Keratinocyte (primary cell): ENCODE measurements at regions not wholly inside any gene's neighbourhood (a gene's known extent, or its start where the extent isn't known, plus 50 kb on each side); places are given as distances from the start of the nearest gene placed in this dataset.

Experiments
- DNase-seq: peaks from one replicate; pipeline ENCODE4 v3.0.0-alpha.2; 2011; ENCODE audit warnings: low read depth, missing footprints, low spot score
- FAIRE-seq: peaks from 2 replicates; lab custom pipeline; 2011; peaks lifted over from hg19 to GRCh38; lab: Jason Lieb, UNC
- H2AFZ ChIP-seq: 2 replicates; pipeline ENCODE4 v1.6.0; 2012; ENCODE audit warnings: low read length, control low read depth, inconsistent platforms; ENCODE audit not compliant: control insufficient read depth
- H3K27ac ChIP-seq: 2 replicates; pipeline ENCODE4 v1.5.1; 2011; ENCODE audit warnings: low read length; ENCODE audit not compliant: control insufficient read depth, insufficient read depth
- H3K27me3 ChIP-seq: 3 replicates; pipeline ENCODE4 v1.6.0; 2011; ENCODE audit warnings: low read length; ENCODE audit not compliant: control insufficient read depth, insufficient read depth; ENCODE audit errors: extremely low read depth
- H3K36me3 ChIP-seq, 2 experiments: 2 replicates in 1 of 2; 3 replicates in 1 of 2; pipeline ENCODE4 v1.5.1; 2011; ENCODE audit warnings: low read length in 2 of 2, mild to moderate bottlenecking in 1 of 2; ENCODE audit not compliant: control insufficient read depth in 2 of 2, insufficient read depth in 2 of 2; ENCODE audit errors: extremely low read depth in 1 of 2
- H3K4me1 ChIP-seq: 3 replicates; pipeline ENCODE4 v1.5.1; 2011; ENCODE audit warnings: low read length; ENCODE audit not compliant: control insufficient read depth, insufficient read depth; ENCODE audit errors: extremely low read depth
- H3K4me2 ChIP-seq: 3 replicates; pipeline ENCODE4 v1.6.0; 2011; ENCODE audit warnings: low read depth, low read length; ENCODE audit not compliant: control insufficient read depth, insufficient read depth; ENCODE audit errors: extremely low read depth
- H3K4me3 ChIP-seq, 3 experiments: fragments of 200-600 bp in 1 of 3; sonication (generic) in 1 of 3; 2 replicates in 2 of 3; 3 replicates in 1 of 3; pipeline ENCODE4 v1.5.1; 2011 to 2016; ENCODE audit warnings: low read length in 3 of 3, mild to moderate bottlenecking in 3 of 3, control low read depth in 2 of 3, inconsistent platforms in 1 of 3, low read depth in 1 of 3, mixed read lengths in 1 of 3, mixed run types in 1 of 3, moderate library complexity in 1 of 3; ENCODE audit not compliant: control insufficient read depth in 2 of 3, insufficient read depth in 2 of 3; ENCODE audit errors: extremely low read depth in 1 of 3
- H3K79me2 ChIP-seq: 2 replicates; pipeline ENCODE4 v1.6.0; 2012; ENCODE audit warnings: low read length; ENCODE audit not compliant: control insufficient read depth, insufficient read depth
- H3K9ac ChIP-seq: 3 replicates; pipeline ENCODE4 v1.6.0; 2011; ENCODE audit warnings: low read length; ENCODE audit not compliant: control insufficient read depth, insufficient read depth; ENCODE audit errors: extremely low read depth
- H3K9me1 ChIP-seq: 3 replicates; pipeline ENCODE4 v1.6.0; 2011; ENCODE audit warnings: low read length; ENCODE audit not compliant: control insufficient read depth, insufficient read depth; ENCODE audit errors: extremely low read depth
- H3K9me3 ChIP-seq: 2 replicates; pipeline ENCODE4 v1.5.1; 2012; ENCODE audit warnings: low read depth, low read length; ENCODE audit not compliant: control insufficient read depth
- H4K20me1 ChIP-seq: 3 replicates; pipeline ENCODE4 v1.6.0; 2011; ENCODE audit warnings: low read length; ENCODE audit not compliant: control insufficient read depth, insufficient read depth; ENCODE audit errors: extremely low read depth
- EZH2 ChIP-seq: IDR thresholded peaks from one replicate; pipeline ENCODE4 v1.6.1; 2012; ENCODE audit warnings: inconsistent platforms, mild to moderate bottlenecking, low read length, moderate library complexity
- dilution Hi-C: fragments of 300-500 bp; cut with MboI; formaldehyde crosslinking; loops from one replicate; pipeline ENCODE4 v1.7.0; 2020; ENCODE audit warnings: low sequenced_read_pairs; ENCODE audit not compliant: extremely low pct_ligation_motif_present
- TF ChIP-seq, protein P1 (sequence below), 3 experiments: IDR thresholded peaks in 1 of 3; conservative IDR thresholded peaks in 1 of 3; optimal IDR thresholded peaks in 1 of 3; 2 replicates in 2 of 3; 3 replicates in 1 of 3; pipeline versions ENCODE3 to v1.5.1; 2011; ENCODE audit warnings: low read length in 3 of 3, mild to moderate bottlenecking in 3 of 3, moderate library complexity in 2 of 3, control low read depth in 1 of 3, inconsistent platforms in 1 of 3; ENCODE audit not compliant: insufficient read depth in 2 of 3; ENCODE audit errors: extremely low read depth in 1 of 3

- Histone ChIP-seq H3K4me2 (no peak overlapping the region), H3K79me2 (no peaks in the 10 kb centered on the region), H2AFZ (no peak overlapping the region), H3K9ac (no peak overlapping the region), H3K27me3 (no peaks in the 10 kb centered on the region), H3K4me3 (no peak overlapping the region), H4K20me1 (no peaks in the 10 kb centered on the region), H3K9me1 (no peaks in the 10 kb centered on the region), H3K27ac (no peak overlapping the region), H3K4me1 (no peaks in the 10 kb centered on the region), H3K9me3 (no peaks in the 10 kb centered on the region), H3K36me3 (no peaks in the 10 kb centered on the region)
- TF ChIP-seq, protein P1, sequence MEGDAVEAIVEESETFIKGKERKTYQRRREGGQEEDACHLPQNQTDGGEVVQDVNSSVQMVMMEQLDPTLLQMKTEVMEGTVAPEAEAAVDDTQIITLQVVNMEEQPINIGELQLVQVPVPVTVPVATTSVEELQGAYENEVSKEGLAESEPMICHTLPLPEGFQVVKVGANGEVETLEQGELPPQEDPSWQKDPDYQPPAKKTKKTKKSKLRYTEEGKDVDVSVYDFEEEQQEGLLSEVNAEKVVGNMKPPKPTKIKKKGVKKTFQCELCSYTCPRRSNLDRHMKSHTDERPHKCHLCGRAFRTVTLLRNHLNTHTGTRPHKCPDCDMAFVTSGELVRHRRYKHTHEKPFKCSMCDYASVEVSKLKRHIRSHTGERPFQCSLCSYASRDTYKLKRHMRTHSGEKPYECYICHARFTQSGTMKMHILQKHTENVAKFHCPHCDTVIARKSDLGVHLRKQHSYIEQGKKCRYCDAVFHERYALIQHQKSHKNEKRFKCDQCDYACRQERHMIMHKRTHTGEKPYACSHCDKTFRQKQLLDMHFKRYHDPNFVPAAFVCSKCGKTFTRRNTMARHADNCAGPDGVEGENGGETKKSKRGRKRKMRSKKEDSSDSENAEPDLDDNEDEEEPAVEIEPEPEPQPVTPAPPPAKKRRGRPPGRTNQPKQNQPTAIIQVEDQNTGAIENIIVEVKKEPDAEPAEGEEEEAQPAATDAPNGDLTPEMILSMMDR (optimal IDR thresholded peaks at IDR 0.05 in 1 of 3, IDR thresholded peaks at IDR 0.05 in 1 of 3, conservative IDR thresholded peaks at IDR 0.05 in 1 of 3; ENCODE audit: extremely low read depth in 1 of 3, insufficient read depth in 2 of 3, low read length in 3 of 3), result no peak
- TF ChIP-seq EZH2, result no peak
- dilution Hi-C loops, result no loop called here
- FAIRE-seq (no peak), DNase-seq (no peak)
Observed at GRCh38 chr3:877001-877400, 215.8 kb upstream of the CNTN6 start.

DNA sequence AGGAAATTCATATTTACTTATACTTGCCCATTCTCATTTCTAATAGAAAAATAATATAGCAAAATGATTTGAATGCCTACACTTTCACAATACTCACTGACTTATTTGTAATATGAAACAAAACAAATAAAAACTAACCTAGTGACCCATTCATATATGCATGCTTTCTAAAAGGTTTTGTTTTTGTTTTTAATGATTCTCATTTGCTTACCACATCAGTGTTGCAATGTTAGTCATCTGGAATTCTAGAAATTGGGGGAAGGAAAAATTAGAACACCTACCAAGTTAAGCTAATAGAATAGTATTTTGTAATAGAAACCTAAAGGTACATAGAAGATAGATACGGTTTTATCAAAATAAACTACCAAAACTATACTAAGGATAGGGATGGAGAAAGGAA lies 214.1 kb upstream of the CNTN6 start:
- FAIRE-seq, result no peak
- dilution Hi-C loops, result no loop called here
- no peak for TF ChIP-seq EZH2
- TF ChIP-seq, protein P1 (optimal IDR thresholded peaks at IDR 0.05 in 1 of 3, IDR thresholded peaks at IDR 0.05 in 1 of 3, conservative IDR thresholded peaks at IDR 0.05 in 1 of 3; ENCODE audit: extremely low read depth in 1 of 3, insufficient read depth in 2 of 3, low read length in 3 of 3), result no peak

More for the DNA sequence above, 214.1 kb upstream of the CNTN6 start:
- no peaks in the 10 kb centered on the region for H3K9me1 ChIP-seq
- H3K4me2 ChIP-seq, result no peak overlapping the region
- H2AFZ ChIP-seq, result no peak overlapping the region
- H3K27me3 ChIP-seq, result no peaks in the 10 kb centered on the region
- H3K9ac ChIP-seq, result no peak overlapping the region
- no peaks in the 10 kb centered on the region for H4K20me1 ChIP-seq
- H3K4me3 ChIP-seq, result no peak overlapping the region
- DNase-seq, result no peak
- no peaks in the 10 kb centered on the region for H3K9me3 ChIP-seq
- H3K79me2 ChIP-seq, result no peaks in the 10 kb centered on the region
- peaks cover 5% of the 10 kb centered on the region for H3K4me1 ChIP-seq
- no peaks in the 10 kb centered on the region for H3K36me3 ChIP-seq
- H3K27ac ChIP-seq, result no peak overlapping the region
